AG04449 (cell line): ENCODE measurements at regions not wholly inside any gene's neighbourhood (a gene's known extent, or its start where the extent isn't known, plus 50 kb on each side); places are given as distances from the start of the nearest gene placed in this dataset.
"Not testable (repeated sequence)": the region's sequence is repeated elsewhere in the genome, so short reads cannot be mapped to it uniquely, and the experiment has no call there.

Experiments
- CTCF ChIA-PET: fragments of 350-600 bp; formaldehyde crosslinking; extraction: SDS; loops from one replicate; lab custom pipeline; 2021; ENCODE audit warnings: antibody characterized with exemption; lab: Yijun Ruan, JAX
- POLR2A ChIA-PET: fragments of 400-600, 350-600 bp; formaldehyde crosslinking; extraction: SDS; loops from one replicate; lab custom pipeline; 2020; ENCODE audit warnings: antibody characterized with exemption, inconsistent platforms; lab: Yijun Ruan, JAX
- DNase-seq: peaks from one replicate; pipeline ENCODE4 v3.0.0-alpha.2; 2010; ENCODE audit warnings: low read depth, low spot score
- H3K4me3 ChIP-seq: 2 replicates; pipeline ENCODE4 v1.5.1; 2011; ENCODE audit warnings: low read depth, mild to moderate bottlenecking, control low read depth, low read length
- TF ChIP-seq, protein P1 (sequence below): IDR thresholded peaks from one replicate; pipeline ENCODE4 v1.5.1; 2011; ENCODE audit warnings: mild to moderate bottlenecking, moderate library complexity, low read length, control low read depth, inconsistent platforms; ENCODE audit not compliant: insufficient read depth; ENCODE audit errors: missing control alignments

DNA sequence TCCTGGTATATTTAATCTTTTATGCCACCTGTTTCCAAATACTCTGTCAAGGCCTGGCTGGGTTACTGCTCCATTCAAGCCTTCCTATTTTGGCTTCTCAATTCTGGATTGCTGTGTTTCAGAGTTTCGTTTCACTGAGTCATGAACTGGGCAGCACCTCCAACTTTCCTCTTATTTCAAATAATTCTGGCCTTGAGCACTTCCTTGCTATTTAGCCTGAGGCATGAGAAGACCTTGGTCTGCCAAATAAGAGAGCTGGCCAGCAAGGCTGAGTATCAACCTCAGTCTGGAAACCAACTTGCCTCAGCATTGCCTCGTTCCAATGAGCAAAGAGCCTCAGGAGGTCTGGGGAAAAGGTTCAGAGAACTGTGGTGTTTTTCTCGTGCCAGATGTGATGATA lies 66.6 kb downstream of the TNFAIP3 start:
- TF ChIP-seq, protein P1, sequence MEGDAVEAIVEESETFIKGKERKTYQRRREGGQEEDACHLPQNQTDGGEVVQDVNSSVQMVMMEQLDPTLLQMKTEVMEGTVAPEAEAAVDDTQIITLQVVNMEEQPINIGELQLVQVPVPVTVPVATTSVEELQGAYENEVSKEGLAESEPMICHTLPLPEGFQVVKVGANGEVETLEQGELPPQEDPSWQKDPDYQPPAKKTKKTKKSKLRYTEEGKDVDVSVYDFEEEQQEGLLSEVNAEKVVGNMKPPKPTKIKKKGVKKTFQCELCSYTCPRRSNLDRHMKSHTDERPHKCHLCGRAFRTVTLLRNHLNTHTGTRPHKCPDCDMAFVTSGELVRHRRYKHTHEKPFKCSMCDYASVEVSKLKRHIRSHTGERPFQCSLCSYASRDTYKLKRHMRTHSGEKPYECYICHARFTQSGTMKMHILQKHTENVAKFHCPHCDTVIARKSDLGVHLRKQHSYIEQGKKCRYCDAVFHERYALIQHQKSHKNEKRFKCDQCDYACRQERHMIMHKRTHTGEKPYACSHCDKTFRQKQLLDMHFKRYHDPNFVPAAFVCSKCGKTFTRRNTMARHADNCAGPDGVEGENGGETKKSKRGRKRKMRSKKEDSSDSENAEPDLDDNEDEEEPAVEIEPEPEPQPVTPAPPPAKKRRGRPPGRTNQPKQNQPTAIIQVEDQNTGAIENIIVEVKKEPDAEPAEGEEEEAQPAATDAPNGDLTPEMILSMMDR: no peak
- no peak overlapping the region for H3K4me3 ChIP-seq
- CTCF ChIA-PET: interaction anchor here (0.8 to 15.3 kb wide), 6 partner anchors 9 to 228 kb away, joined by 3 to 262 read pairs (median 7); partner anchors contain the start of gene TNFAIP3
- POLR2A ChIA-PET: no interaction called here
- DNase-seq: no peak

DNA sequence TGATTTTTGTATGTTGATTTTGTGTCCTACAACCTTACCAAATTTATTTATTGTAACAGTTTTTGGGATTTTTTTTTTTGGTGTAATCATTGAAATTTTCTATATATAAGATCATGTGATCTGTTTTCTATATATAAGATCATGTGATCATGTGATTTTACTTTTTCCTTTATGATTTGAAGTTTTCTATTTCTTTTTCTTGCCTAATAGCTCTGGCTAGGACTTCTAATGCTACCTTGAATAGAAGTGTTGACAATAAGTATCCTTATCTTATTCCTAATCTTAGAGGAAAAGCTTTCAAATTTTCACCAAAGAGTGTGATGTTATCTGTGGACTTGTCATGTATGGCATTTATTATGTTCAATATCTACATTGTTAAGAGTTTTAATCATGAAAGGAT lies 69.7 kb downstream of the TNFAIP3 start:
- ChIA-PET CTCF (interaction anchor here (1.2 to 15.3 kb wide), 3 partner anchors 69 to 232 kb away, joined by 5 to 262 read pairs (median 15); partner anchors contain the start of gene TNFAIP3), POLR2A (no interaction called here)
- TF ChIP-seq, protein P1: no peak
- H3K4me3 ChIP-seq: no peak overlapping the region
- no peak for DNase-seq

DNA sequence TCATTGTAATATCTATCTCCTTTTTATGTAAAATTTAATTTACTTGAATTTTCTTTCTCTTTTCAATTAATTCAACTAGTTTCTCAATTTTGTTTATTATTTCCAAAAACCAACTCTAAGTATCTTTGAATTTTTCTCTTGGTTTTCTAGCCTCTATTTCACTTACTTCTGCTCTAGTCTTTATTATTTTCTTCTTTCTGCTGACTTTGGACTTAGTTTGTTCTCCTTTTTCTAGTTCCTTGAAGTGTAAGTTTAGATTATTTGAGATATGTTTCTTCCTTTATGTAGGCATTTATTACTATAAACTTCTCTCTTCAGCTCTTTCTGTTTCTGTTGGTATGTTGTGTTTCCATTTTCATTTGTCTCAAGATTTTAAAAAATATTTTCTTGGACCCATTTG lies 70.8 kb downstream of the TNFAIP3 start:
- TF ChIP-seq, protein P1: no peak
- DNase-seq: no peak
- ChIA-PET POLR2A (no interaction called here), CTCF (interaction anchor here (2.1 to 15.3 kb wide), 2 partner anchors 70 to 229 kb away, joined by 29 to 262 read pairs; partner anchors contain the start of gene TNFAIP3)
- H3K4me3 ChIP-seq: no peak overlapping the region

DNA sequence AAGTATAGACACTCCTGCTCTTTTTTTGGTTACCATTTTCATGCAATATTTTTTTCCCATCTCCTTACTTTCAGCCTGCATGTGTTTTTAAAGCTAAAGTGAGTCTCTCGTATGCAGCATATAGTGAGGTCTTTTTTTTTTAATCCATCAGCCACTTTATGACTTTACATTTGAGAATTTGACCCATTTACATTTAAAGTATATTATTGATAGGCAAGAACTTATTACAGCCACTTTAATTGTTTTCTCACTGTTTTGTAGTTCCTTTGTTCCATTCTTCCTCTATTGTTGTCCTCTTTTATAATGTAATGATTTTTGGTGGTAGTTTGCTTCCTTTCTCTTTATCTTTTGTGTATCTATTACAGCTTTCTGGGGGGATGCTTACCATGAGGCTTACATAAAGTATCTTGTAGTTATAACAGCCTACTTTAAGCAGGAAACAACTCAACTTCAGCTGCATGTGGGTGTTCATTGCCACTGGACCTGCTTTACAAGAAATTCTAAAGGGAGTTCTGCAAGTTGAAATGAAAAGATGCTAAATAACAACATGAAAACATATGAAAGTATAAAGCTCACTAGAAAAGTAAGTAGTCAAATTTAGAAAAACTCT lies 71.8 kb downstream of the TNFAIP3 start:
- H3K4me3 ChIP-seq: no peak overlapping the region
- DNase-seq: no peak
- ChIA-PET POLR2A (no interaction called here), CTCF (interaction anchor here (0.7 to 15.3 kb wide), 23 partner anchors 9 to 240 kb away, joined by 3 to 262 read pairs (median 4); partner anchors contain the start of gene TNFAIP3)
- TF ChIP-seq, protein P1: no peak

DNA sequence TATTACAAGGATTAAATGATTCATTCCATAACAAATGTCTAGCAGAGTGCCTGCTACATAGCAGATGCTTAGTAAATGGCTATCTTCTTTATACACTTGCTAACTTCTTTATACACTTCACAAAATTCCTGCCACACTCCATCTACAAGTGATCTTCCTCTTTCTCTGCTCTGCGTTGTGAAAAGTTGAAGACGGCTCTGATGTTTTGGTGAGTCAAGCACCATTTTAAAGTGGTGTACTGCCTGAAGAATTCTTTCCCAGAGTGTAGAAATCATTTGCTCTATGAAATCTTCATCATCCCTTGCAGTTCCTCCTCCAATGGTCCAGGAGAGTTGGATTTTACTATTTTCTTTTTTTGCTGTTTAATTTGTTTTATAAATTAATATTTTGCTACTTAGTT lies 74.9 kb downstream of the TNFAIP3 start:
- ChIA-PET POLR2A (no interaction called here), CTCF (interaction anchor here (1.2 to 15.3 kb wide), 6 partner anchors 8 to 244 kb away, joined by 3 to 262 read pairs (median 12); partner anchors contain the start of gene TNFAIP3)
- TF ChIP-seq, protein P1: no peak
- H3K4me3 ChIP-seq: no peak overlapping the region
- no peak for DNase-seq

DNA sequence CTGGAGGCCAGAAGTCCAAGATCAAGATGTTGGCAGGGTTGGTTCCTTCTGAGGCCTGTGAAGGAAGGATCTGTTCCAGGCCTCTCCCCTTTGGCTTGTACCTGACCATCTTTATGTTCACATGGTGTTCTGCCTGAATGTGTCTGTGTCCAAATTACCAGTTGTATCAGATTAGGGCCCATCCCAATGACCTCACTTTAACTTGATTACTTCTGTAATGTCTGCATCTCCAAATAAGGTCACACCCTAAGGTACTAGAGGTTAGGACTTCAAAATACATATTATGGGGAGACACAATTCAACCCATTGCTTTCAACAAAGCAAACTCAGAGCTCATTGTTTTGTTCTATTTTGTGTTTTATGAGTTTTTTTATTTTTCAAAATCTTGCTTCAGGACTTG lies 75.7 kb downstream of the TNFAIP3 start:
- DNase-seq: no peak
- POLR2A ChIA-PET: no interaction called here
- CTCF ChIA-PET: interaction anchor here (0.7 to 15.3 kb wide), 10 partner anchors 8 to 245 kb away, joined by 3 to 262 read pairs (median 4); partner anchors contain the start of gene TNFAIP3
- no peak overlapping the region for H3K4me3 ChIP-seq
- TF ChIP-seq, protein P1: no peak

DNA sequence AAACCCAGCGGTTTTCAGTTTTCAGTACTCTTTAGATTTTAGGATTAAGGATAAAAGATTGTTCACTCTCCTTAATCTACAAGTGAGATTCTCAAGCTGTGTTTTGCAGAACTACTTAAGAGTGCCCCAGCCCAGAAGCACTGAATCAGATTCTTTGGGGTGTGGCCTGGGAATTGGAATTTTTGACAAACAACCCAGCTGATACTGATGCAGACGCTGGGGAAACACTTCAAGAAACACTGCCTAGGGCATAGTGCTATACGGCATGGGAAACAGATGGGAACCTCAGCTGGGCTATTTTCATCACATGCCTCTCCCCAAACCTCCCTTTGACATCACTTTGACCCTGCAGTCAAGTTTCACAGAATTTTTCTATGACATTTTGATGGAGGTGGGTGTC lies 77.3 kb downstream of the TNFAIP3 start:
- DNase-seq, POLR2A ChIA-PET, H3K4me3 ChIP-seq: not testable (repeated sequence)
- CTCF ChIA-PET: interaction anchor here (1.0 to 15.3 kb wide), 39 partner anchors 10 to 666 kb away, joined by 3 to 262 read pairs (median 7); partner anchors contain the start of gene TNFAIP3
